GM12873 (cell line): ENCODE measurements at regions not wholly inside any gene's neighbourhood (a gene's known extent, or its start where the extent isn't known, plus 50 kb on each side); places are given as distances from the start of the nearest gene placed in this dataset.

Experiments used
- CTCF ChIP-seq: IDR thresholded peaks from 2 replicates; pipeline ENCODE4 v1.5.1; 2012; ENCODE audit warnings: low read depth, mild to moderate bottlenecking, moderate library complexity, low read length, control low read depth; ENCODE audit not compliant: insufficient read depth; ENCODE audit errors: missing control alignments

- TF ChIP-seq CTCF: no peak
Measured at GRCh38 chr1:80050523-80050922, 1044.0 kb upstream of the ADGRL4 start.

GRCh38 chr1:80050085-80050484, 1043.6 kb upstream of the ADGRL4 start:
- TF ChIP-seq CTCF: no peak

GRCh38 chr1:80048716-80049115, 1042.2 kb upstream of the ADGRL4 start:
- TF ChIP-seq CTCF: no peak

- TF ChIP-seq CTCF: no peak
Measured at GRCh38 chr1:80047791-80048190, 1041.3 kb upstream of the ADGRL4 start.

GRCh38 chr1:80044662-80045061, 1038.1 kb upstream of the ADGRL4 start:
- TF ChIP-seq CTCF: no peak

- TF ChIP-seq CTCF: no peak
Measured at GRCh38 chr1:80036690-80037432, 1030.3 kb upstream of the ADGRL4 start.

GRCh38 chr1:80023358-80023757, 1016.8 kb upstream of the ADGRL4 start:
- TF ChIP-seq CTCF: no peak

- no peak for TF ChIP-seq CTCF
Measured at GRCh38 chr1:80021891-80022290, 1015.4 kb upstream of the ADGRL4 start.
